Stimulated activated CD8-positive, alpha-beta memory T cell treated with anti-CD3 and anti-CD28 coated beads, Interleukin-4, amount 100 ng/mL, for 24 hours (primary cell): ENCODE measurements at regions not wholly inside any gene's neighbourhood (a gene's known extent, or its start where the extent isn't known, plus 50 kb on each side); places are given as distances from the start of the nearest gene placed in this dataset.
A peak's percentile ranks its signal among the peaks of the same experiment; 100 is the strongest.
"Not testable (repeated sequence)": the region's sequence is repeated elsewhere in the genome, so short reads cannot be mapped to it uniquely, and the experiment has no call there.

Source experiments
- DNase-seq: peaks from one replicate; pipeline ENCODE4 v3.0.0-alpha.2; 2020; ENCODE audit warnings: low read depth

GRCh38 chr5:155772009-155772662 is 554.8 kb upstream of the SGCD start:
- DNase-seq, result no peak

- DNase-seq, result peak; percentile 11
Observed at GRCh38 chr5:155773680-155774079, 553.3 kb upstream of the SGCD start.

GRCh38 chr5:155780260-155780659 is 546.7 kb upstream of the SGCD start:
- DNase-seq, result no peak

GRCh38 chr5:155783246-155783645 is 543.7 kb upstream of the SGCD start:
- DNase-seq, result no peak

- DNase-seq, result no peak
Observed at GRCh38 chr5:155783791-155784190, 543.2 kb upstream of the SGCD start.

GRCh38 chr5:155786108-155786507 is 540.9 kb upstream of the SGCD start:
- DNase-seq, result no peak

- no peak for DNase-seq
Observed at GRCh38 chr5:155792873-155793272, 534.1 kb upstream of the SGCD start.

GRCh38 chr5:155794795-155795194 is 532.2 kb upstream of the SGCD start:
- no peak for DNase-seq

- no peak for DNase-seq
Observed at GRCh38 chr5:155799308-155799707, 527.7 kb upstream of the SGCD start.

GRCh38 chr5:155807884-155808576 is 518.9 kb upstream of the SGCD start:
- DNase-seq, result no peak

- DNase-seq, result no peak
Observed at GRCh38 chr5:155815248-155815647, 511.7 kb upstream of the SGCD start.

GRCh38 chr5:155822177-155822576 is 504.8 kb upstream of the SGCD start:
- DNase-seq, result no peak

- no peak for DNase-seq
Observed at GRCh38 chr5:155826611-155827507, 500.1 kb upstream of the SGCD start.

GRCh38 chr5:155827508-155827815 is 499.5 kb upstream of the SGCD start:
- DNase-seq, result not testable (repeated sequence)

- DNase-seq, result no peak
Observed at GRCh38 chr5:155827949-155828348, 499.0 kb upstream of the SGCD start.

- DNase-seq, result no peak
Observed at GRCh38 chr5:155831491-155831890, 495.5 kb upstream of the SGCD start.

- no peak for DNase-seq
Observed at GRCh38 chr5:155833287-155833686, 493.7 kb upstream of the SGCD start.

- no peak for DNase-seq
Observed at GRCh38 chr5:155834271-155834975, 492.5 kb upstream of the SGCD start.

- no peak for DNase-seq
Observed at GRCh38 chr5:155836089-155836803, 490.7 kb upstream of the SGCD start.

- no peak for DNase-seq
Observed at GRCh38 chr5:155838394-155838793, 488.6 kb upstream of the SGCD start.

GRCh38 chr5:155839251-155840037 is 487.5 kb upstream of the SGCD start:
- no peak for DNase-seq
